ENCODE measurements at regions not wholly inside any gene's neighbourhood (a gene's known extent, or its start where the extent isn't known, plus 50 kb on each side); places are given as distances from the start of the nearest gene placed in this dataset.

GRCh38 chr4:4752576-4753401 lies 106.7 kb upstream of the MSX1 start:
- peaks cover 22% of the 10 kb centered on the region for H3K27me3 ChIP-seq (ENCODE audit: control insufficient read depth, insufficient read depth, low read length)
- H3K4me3 ChIP-seq (ENCODE audit: low read depth, low read length), result no peak overlapping the region
- DNase-seq (ENCODE audit: low read depth, low spot score), result no peak
- CTCF ChIA-PET, result no interaction called here
- TF ChIP-seq CTCF (IDR thresholded peaks at IDR 0.05; ENCODE audit: low read depth, low read length), result no peak
- no peaks in the 10 kb centered on the region; the same call in 1 of the 2 replicates for H3K9me3 ChIP-seq (ENCODE audit: control insufficient read depth, insufficient read depth, low read length)
- POLR2A ChIA-PET, result no interaction called here
- no peak overlapping the region for H3K27ac ChIP-seq (ENCODE audit: low read depth, low read length)

GRCh38 chr4:4752025-4752424 lies 107.4 kb upstream of the MSX1 start:
- ChIA-PET POLR2A (no interaction called here), CTCF (no interaction called here)
- Histone ChIP-seq H3K4me3 (ENCODE audit: low read depth, low read length) (no peak overlapping the region), H3K27me3 (ENCODE audit: control insufficient read depth, insufficient read depth, low read length) (peaks cover 19% of the 10 kb centered on the region), H3K9me3 (ENCODE audit: control insufficient read depth, insufficient read depth, low read length) (no peaks in the 10 kb centered on the region; the same call in 1 of the 2 replicates), H3K27ac (ENCODE audit: low read depth, low read length) (no peak overlapping the region)
- TF ChIP-seq CTCF (IDR thresholded peaks at IDR 0.05; ENCODE audit: low read depth, low read length), result no peak
- DNase-seq (ENCODE audit: low read depth, low spot score), result no peak

DNA sequence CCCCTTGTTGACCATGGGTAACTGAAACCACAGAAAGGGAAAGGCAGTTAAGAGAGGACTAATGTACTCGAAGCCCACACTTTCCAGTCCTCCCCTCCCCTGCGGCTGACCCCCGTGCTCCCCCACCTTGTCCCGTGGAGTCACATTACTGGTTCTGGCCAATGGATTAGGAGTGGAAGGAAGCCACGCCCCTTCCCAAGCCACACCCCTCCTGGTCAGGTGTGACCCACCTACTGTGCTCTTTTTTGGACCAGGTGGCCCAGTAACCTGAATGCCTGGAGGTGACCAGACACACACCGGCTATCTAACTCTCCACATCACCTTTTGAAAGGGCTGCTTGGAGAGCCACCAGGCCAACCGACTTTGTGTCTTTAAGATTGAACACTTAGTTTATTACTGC lies 109.3 kb upstream of the MSX1 start:
- DNase-seq (ENCODE audit: low read depth, low spot score), result no peak
- ChIA-PET POLR2A (no interaction called here), CTCF (no interaction called here)
- H3K9me3 ChIP-seq (ENCODE audit: control insufficient read depth, insufficient read depth, low read length), result peaks cover 5% of the 10 kb centered on the region
- no peak overlapping the region for H3K4me3 ChIP-seq (ENCODE audit: low read depth, low read length)
- H3K27me3 ChIP-seq (ENCODE audit: control insufficient read depth, insufficient read depth, low read length), result peaks cover 21% of the 10 kb centered on the region
- H3K27ac ChIP-seq (ENCODE audit: low read depth, low read length), result no peak overlapping the region
- no peak for TF ChIP-seq CTCF (IDR thresholded peaks at IDR 0.05; ENCODE audit: low read depth, low read length)

DNA sequence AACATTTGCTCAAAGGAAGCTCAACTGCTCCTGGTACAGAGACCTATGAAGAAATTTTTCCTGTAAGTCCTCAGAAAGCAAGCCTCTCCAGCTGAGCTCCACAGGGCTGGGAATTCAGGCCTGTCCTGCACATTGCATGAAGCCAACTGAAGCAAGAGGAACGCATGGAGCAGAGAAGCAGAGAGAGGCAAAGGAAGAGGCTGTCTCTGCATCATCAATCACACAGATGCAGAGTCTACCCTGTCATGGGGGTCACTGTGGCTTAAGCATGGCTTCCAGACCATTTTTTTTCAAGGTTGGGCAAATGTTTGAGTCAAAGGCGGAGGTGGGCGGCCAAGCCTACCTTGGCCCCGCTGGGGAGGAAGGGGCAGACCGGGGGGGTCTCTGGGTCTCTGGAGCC lies 110.3 kb upstream of the MSX1 start:
- POLR2A ChIA-PET, result no interaction called here
- no peak for DNase-seq (ENCODE audit: low read depth, low spot score)
- TF ChIP-seq CTCF (IDR thresholded peaks at IDR 0.05; ENCODE audit: low read depth, low read length), result no peak
- H3K27ac ChIP-seq (ENCODE audit: low read depth, low read length), result no peak overlapping the region
- peaks cover 15% of the 10 kb centered on the region for H3K27me3 ChIP-seq (ENCODE audit: control insufficient read depth, insufficient read depth, low read length)
- peaks cover 5% of the 10 kb centered on the region for H3K9me3 ChIP-seq (ENCODE audit: control insufficient read depth, insufficient read depth, low read length)
- no peak overlapping the region for H3K4me3 ChIP-seq (ENCODE audit: low read depth, low read length)
- CTCF ChIA-PET, result no interaction called here

DNA sequence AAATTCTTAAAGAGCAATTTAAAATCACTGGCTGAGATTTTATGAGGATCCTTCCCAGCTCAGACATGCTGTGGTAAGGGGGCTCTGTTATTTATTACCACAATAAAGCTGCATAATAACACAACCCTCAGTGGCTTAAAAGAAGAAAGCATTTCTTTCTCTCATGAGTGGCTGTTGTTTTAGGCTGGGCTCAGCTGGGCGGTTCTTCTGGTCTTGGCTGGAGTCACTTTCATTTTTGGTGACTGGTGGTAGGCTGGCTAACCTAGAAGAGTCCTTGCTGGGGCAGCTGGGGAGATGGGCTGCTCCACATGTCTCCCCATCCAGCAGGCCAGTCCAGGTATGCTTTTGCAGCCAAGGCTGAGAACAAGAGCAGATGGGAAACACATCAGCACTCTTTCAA lies 113.0 kb upstream of the MSX1 start:
- Histone ChIP-seq H3K4me3 (ENCODE audit: low read depth, low read length) (no peak overlapping the region), H3K9me3 (ENCODE audit: control insufficient read depth, insufficient read depth, low read length) (peaks cover 5% of the 10 kb centered on the region), H3K27me3 (ENCODE audit: control insufficient read depth, insufficient read depth, low read length) (peaks cover 5% of the 10 kb centered on the region), H3K27ac (ENCODE audit: low read depth, low read length) (no peak overlapping the region)
- ChIA-PET CTCF (no interaction called here), POLR2A (no interaction called here)
- TF ChIP-seq CTCF (IDR thresholded peaks at IDR 0.05; ENCODE audit: low read depth, low read length), result no peak
- DNase-seq (ENCODE audit: low read depth, low spot score), result no peak

Data from AG04450 (cell line).